Subcutaneous abdominal adipose tissue (tissue), 5 donors: ENCODE measurements at regions not wholly inside any gene's neighbourhood (a gene's known extent, or its start where the extent isn't known, plus 50 kb on each side); places are given as distances from the start of the nearest gene placed in this dataset.
"Not testable (repeated sequence)": the region's sequence is repeated elsewhere in the genome, so short reads cannot be mapped to it uniquely, and the experiment has no call there.

Source experiments
- H3K27ac ChIP-seq: one replicate; pipeline ENCODE4 v1.7.0; 2013; ENCODE audit warnings: low read depth, mild to moderate bottlenecking, inconsistent platforms, low read length, moderate library complexity
- H3K27me3 ChIP-seq, 5 donors: one replicate each; pipeline ENCODE4 v1.7.0; 2013; ENCODE audit warnings: low read length in 5 of 5, inconsistent platforms in 1 of 5; ENCODE audit not compliant: control insufficient read depth in 5 of 5, insufficient read depth in 4 of 5
- H3K36me3 ChIP-seq, 5 donors: one replicate each; pipeline ENCODE4 v1.7.0; 2013; ENCODE audit warnings: low read length in 5 of 5; ENCODE audit not compliant: control insufficient read depth in 5 of 5, insufficient read depth in 5 of 5
- H3K4me1 ChIP-seq, 5 donors: one replicate each; pipeline ENCODE4 v1.7.0; 2013; ENCODE audit warnings: low read length in 5 of 5, mild to moderate bottlenecking in 3 of 5, moderate library complexity in 1 of 5; ENCODE audit not compliant: control insufficient read depth in 5 of 5, insufficient read depth in 5 of 5
- H3K4me3 ChIP-seq, 5 donors: one replicate each; pipeline ENCODE4 v1.7.0; 2013; ENCODE audit warnings: low read length in 5 of 5, low read depth in 1 of 5
- H3K9ac ChIP-seq, 5 donors: one replicate each; pipeline ENCODE4 v1.7.0; 2013; ENCODE audit warnings: low read length in 5 of 5, mild to moderate bottlenecking in 4 of 5, moderate library complexity in 3 of 5
- H3K9me3 ChIP-seq, 5 donors: one replicate each; pipeline ENCODE4 v1.7.0; 2013; ENCODE audit warnings: low read length in 5 of 5; ENCODE audit not compliant: control insufficient read depth in 5 of 5
- donor health status: healthy.
- donor health status: healthy.
- donor health status: healthy.
- donor health status: healthy.
- donor health status: healthy.

DNA sequence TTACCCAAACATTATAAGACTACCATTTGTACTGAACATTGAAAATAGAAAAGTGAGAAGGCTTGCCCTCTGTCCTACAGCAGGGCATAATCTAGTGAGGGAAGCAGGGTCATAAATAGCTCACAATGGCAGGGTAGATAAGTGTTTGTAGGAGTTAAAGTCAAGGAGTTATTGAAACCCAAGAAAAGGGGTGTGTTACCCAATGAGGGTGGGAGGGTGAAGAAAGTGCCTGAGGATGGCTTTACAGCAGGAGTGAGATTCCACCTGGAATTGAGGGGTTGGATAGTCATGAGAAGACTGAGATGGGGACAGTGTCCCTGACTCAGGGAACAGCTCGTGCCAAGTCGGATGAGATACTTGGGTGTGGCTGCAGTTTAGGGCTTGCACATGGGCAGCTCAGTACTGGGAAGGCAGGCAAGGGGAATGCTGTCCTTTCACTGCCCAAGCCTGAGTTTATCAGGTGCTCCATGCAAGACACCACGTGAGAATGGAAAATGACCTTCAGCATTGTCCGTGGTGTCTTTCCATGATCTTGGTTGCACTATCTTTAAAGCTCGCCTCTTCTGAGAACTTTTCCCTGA lies 393.2 kb upstream of the MAF start:
- Histone ChIP-seq H3K36me3 (no peaks in the 10 kb centered on the region), H3K4me1 (no peaks in the 10 kb centered on the region), H3K27ac (no peak overlapping the region), H3K9ac (no peak overlapping the region), H3K4me3 (no peak overlapping the region), H3K9me3 (no peaks in the 10 kb centered on the region), H3K27me3 (no peaks in the 10 kb centered on the region)

DNA sequence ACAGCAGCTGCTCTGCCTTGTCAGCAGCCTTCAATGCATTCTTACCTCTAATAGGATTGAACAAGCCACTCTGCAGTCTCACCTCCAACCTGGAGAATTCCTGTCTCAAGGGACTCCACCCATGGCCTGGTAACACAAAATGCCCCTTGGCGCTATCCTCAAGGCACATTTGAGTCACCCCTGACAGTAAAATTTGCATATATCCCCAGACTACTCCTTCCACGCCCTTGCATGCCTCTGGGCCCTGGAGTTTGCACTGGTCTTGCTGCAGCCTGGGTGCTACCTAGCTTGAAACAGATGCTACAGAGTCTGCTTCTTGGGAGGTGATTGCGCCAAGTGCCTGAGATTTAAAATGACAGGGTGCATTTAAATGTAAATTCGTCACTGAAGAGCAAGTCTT lies 391.4 kb upstream of the MAF start:
- H3K4me1 ChIP-seq, result no peaks in the 10 kb centered on the region
- H3K27me3 ChIP-seq, result no peaks in the 10 kb centered on the region
- H3K9me3 ChIP-seq, result no peaks in the 10 kb centered on the region
- no peak overlapping the region for H3K4me3 ChIP-seq
- H3K27ac ChIP-seq, result no peak overlapping the region
- no peak overlapping the region for H3K9ac ChIP-seq
- H3K36me3 ChIP-seq, result no peaks in the 10 kb centered on the region

- H3K9ac ChIP-seq, result no peak overlapping the region
- H3K27ac ChIP-seq, result no peak overlapping the region
- H3K4me1 ChIP-seq, result peaks cover 0 to 3% (median 0%) of the 10 kb centered on the region in 5 donors
- no peak overlapping the region for H3K4me3 ChIP-seq
- H3K9me3 ChIP-seq, result no peaks in the 10 kb centered on the region
- H3K36me3 ChIP-seq, result no peaks in the 10 kb centered on the region
- no peaks in the 10 kb centered on the region for H3K27me3 ChIP-seq
Measured at GRCh38 chr16:79988721-79989220, 388.2 kb upstream of the MAF start.

DNA sequence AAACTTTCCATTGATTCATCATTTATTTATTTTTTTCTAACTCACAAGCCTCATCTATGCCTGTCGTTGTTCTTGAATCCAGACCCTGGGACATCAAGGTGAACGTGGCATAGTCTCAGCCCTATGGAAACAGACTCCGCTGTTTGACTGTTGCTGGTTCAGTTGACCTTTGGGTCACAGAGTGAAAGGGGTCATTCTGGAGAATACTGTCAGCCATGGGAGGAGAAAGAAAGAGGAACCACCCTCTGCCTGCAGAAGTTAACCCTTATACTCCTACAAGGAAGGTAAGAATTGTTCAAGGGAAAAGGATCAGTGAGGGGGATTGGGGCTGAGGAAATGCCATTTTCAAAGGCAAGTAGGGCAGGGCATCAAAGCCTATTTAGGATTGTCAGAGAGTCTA lies 387.6 kb upstream of the MAF start:
- Histone ChIP-seq H3K27ac (no peak overlapping the region), H3K36me3 (no peaks in the 10 kb centered on the region), H3K4me3 (no peak overlapping the region), H3K9ac (no peak overlapping the region), H3K4me1 (peaks cover 0 to 3% (median 0%) of the 10 kb centered on the region in 5 donors), H3K9me3 (no peaks in the 10 kb centered on the region), H3K27me3 (no peaks in the 10 kb centered on the region)

DNA sequence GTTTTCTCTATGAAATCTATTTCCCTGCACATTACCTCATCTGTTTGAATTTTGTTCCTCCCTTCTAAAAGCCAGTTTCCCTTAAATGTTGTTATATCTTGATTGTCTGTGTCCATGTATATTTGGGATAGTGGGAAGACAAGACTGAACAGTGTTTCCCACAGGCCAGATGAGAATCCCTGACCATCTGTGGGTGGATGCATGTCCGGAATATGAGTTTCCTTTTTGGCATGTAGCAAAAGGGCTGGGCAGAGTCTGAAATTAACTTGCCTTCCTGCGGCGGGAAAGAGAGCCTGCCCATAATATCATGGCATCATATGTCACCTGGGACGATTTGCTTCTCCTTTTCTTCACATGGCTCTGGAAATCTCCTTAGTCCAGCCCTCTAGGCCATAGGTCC lies 385.8 kb upstream of the MAF start:
- no peaks in the 10 kb centered on the region for H3K36me3 ChIP-seq
- H3K9me3 ChIP-seq, result no peaks in the 10 kb centered on the region
- peaks cover 0 to 3% (median 0%) of the 10 kb centered on the region in 5 donors for H3K4me1 ChIP-seq
- no peak overlapping the region for H3K9ac ChIP-seq
- H3K27ac ChIP-seq, result no peak overlapping the region
- no peaks in the 10 kb centered on the region for H3K27me3 ChIP-seq
- no peak overlapping the region for H3K4me3 ChIP-seq

DNA sequence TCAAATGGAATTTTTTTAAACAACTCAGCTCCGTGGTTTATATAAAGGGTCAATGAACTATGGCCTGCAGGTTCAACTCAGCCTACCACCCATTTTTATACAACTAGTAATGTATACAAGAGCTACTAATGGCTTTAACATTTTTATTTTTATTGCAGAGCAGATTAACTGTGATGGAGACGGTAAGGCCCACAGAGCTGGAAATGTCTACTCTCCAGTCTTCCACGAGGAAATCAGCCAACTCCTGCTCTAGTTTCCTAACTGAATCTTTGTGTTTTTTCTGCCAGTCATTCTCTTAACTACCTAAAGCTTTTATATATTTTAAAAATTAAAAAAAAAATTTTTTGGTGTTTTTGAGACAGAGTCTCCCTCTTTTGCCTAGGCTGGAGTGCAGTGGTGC lies 385.1 kb upstream of the MAF start:
- Histone ChIP-seq H3K36me3 (no peaks in the 10 kb centered on the region), H3K27me3 (no peaks in the 10 kb centered on the region), H3K27ac (no peak overlapping the region), H3K9me3 (no peaks in the 10 kb centered on the region), H3K9ac (no peak overlapping the region), H3K4me1 (peaks cover 0 to 3% (median 0%) of the 10 kb centered on the region in 5 donors), H3K4me3 (no peak overlapping the region)

- H3K27ac ChIP-seq, H3K9ac ChIP-seq, H3K27me3 ChIP-seq, H3K4me3 ChIP-seq, H3K9me3 ChIP-seq, H3K4me1 ChIP-seq, H3K36me3 ChIP-seq: not testable (repeated sequence)
Measured at GRCh38 chr16:79984149-79984548, 383.6 kb upstream of the MAF start.

GRCh38 chr16:79982862-79983261 lies 382.3 kb upstream of the MAF start:
- Histone ChIP-seq H3K27me3 (no peaks in the 10 kb centered on the region), H3K4me3 (no peak overlapping the region), H3K9ac (no peak overlapping the region), H3K36me3 (no peaks in the 10 kb centered on the region), H3K4me1 (peaks cover 0 to 3% (median 0%) of the 10 kb centered on the region in 5 donors), H3K27ac (no peak overlapping the region), H3K9me3 (no peaks in the 10 kb centered on the region)

- peaks cover 0 to 3% (median 0%) of the 10 kb centered on the region in 5 donors for H3K4me1 ChIP-seq
- no peak overlapping the region for H3K4me3 ChIP-seq
- H3K9ac ChIP-seq, result no peak overlapping the region
- no peaks in the 10 kb centered on the region for H3K9me3 ChIP-seq
- no peak overlapping the region for H3K27ac ChIP-seq
- H3K27me3 ChIP-seq, result no peaks in the 10 kb centered on the region
- no peaks in the 10 kb centered on the region for H3K36me3 ChIP-seq
Measured at GRCh38 chr16:79982361-79982760, 381.8 kb upstream of the MAF start.

DNA sequence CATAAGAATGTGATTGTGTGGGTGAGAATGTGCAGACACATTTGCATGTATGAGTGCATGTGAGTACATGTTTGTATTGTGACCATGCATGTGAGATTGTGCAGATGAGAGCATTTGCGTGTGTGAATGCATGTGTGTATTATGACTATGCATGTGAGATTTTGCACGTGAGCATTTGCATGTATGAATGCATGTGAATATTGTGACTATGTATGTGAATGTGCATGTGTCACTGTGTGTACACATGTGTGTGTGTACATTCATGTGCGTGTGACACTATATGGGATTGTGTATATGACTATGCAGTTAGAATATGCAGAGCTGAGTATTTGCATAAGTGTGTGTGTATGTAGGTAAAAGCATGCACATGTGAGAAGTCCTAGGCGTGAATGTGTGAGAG lies 381.3 kb upstream of the MAF start:
- Histone ChIP-seq H3K27me3 (no peaks in the 10 kb centered on the region), H3K27ac (no peak overlapping the region), H3K4me3 (no peak overlapping the region), H3K9ac (no peak overlapping the region), H3K4me1 (peaks cover 0 to 3% (median 0%) of the 10 kb centered on the region in 5 donors), H3K36me3 (no peaks in the 10 kb centered on the region), H3K9me3 (no peaks in the 10 kb centered on the region)
